HG03571 (cell line): ENCODE measurements at regions not wholly inside any gene's neighbourhood (a gene's known extent, or its start where the extent isn't known, plus 50 kb on each side); places are given as distances from the start of the nearest gene placed in this dataset.

Experiments used
- ATAC-seq: cut with Tn5 transposase; IDR thresholded peaks from one replicate; pipeline ENCODE4 v1.9.1; 2021; ENCODE audit not compliant: unreplicated experiment

GRCh38 chr3:194003114-194004057 is 132.6 kb upstream of the HES1 start:
- ATAC-seq, result peak; percentile 60

DNA sequence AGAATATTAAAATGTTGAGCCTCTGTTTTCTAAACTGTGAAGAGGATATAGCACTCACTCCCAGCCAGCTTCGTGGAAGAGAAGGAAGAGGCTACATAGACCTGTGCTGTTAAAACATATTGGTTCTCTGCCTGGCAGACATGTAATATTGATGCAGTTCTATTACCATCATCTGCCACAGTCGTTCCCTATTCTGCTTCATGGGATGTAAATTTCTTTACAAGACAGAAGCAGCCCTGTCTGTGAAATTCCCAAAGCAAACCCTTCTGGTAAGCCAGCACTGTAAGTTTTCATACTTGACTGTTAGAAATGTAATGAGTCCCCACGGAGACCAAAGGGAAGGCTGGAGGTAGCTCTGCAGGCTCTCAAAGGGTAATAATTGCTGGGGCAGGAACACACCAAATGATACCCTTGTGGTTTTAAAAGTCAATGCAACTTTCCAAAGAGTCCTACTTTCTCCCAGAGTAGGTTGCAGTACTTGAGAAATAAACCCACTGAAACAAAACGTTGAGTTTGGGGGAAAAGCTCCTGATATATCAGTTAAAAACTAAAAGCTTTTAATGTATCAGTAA is 129.9 kb upstream of the HES1 start:
- no peak for ATAC-seq

DNA sequence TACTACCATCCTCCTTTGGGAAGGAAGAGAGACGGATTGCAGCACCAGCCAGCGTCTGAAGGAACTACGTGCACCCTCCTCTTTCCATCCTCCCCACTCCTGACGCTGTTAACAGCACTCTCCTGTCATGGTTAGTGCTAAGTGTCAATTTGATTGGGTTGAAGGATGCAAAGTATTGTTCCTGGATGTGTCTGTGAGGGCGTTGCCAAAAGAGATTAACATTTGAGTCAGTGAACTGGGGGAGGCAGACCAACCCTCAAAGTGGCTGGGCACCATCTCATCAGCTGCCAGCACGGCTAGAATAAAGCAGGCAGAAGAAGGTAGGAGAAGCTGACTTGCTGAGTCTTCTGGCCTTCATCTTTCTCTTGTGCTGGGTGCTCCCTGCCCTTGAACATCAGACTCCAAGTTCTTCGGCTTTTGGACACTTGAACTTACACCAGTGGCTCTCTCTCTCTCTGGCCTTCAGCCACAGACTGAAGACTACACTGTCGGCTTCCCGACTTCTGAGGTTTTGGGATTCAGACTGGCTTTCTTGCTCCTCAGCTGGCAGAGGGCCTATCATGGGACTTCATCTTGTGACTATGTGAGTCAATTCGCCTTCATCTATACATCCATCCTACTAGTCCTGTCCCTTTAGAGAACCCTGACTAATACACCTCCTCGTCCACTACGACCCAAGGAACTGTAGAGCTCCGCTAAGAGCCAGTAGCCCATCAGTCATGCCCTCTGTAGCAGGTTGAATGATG is 128.2 kb upstream of the HES1 start:
- no peak for ATAC-seq

- ATAC-seq, result no peak
These were observed 126.9 kb upstream of the HES1 start for GRCh38 chr3:194009019-194009418.

GRCh38 chr3:194009892-194010533 is 125.9 kb upstream of the HES1 start:
- ATAC-seq, result no peak

- ATAC-seq, result no peak
These were observed 124.1 kb upstream of the HES1 start for GRCh38 chr3:194011807-194012206.

GRCh38 chr3:194013928-194014327 is 122.0 kb upstream of the HES1 start:
- ATAC-seq, result no peak

GRCh38 chr3:194014756-194015155 is 121.2 kb upstream of the HES1 start:
- no peak for ATAC-seq

- ATAC-seq, result no peak
These were observed 116.4 kb upstream of the HES1 start for GRCh38 chr3:194019398-194020165.

- no peak for ATAC-seq
These were observed 113.9 kb upstream of the HES1 start for GRCh38 chr3:194022052-194022451.

DNA sequence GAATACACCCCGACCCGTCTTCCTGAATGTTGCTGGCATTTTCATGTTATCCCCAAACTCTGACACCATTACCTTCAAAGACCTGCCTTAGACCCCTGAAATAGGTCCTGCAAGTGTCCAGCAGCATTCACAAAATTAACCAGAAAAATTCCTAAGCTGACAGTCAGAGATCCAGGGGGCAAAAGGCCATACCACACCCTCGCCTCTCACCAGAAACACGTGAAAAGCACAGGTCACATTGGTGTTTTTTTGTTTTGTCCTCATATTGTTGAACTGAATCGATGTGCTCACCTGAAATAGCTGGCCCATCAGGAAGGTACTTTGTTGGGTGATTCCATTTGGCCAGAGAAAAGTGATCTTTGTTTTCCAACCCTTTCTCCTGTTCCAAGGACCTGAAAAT is 113.1 kb upstream of the HES1 start:
- no peak for ATAC-seq

DNA sequence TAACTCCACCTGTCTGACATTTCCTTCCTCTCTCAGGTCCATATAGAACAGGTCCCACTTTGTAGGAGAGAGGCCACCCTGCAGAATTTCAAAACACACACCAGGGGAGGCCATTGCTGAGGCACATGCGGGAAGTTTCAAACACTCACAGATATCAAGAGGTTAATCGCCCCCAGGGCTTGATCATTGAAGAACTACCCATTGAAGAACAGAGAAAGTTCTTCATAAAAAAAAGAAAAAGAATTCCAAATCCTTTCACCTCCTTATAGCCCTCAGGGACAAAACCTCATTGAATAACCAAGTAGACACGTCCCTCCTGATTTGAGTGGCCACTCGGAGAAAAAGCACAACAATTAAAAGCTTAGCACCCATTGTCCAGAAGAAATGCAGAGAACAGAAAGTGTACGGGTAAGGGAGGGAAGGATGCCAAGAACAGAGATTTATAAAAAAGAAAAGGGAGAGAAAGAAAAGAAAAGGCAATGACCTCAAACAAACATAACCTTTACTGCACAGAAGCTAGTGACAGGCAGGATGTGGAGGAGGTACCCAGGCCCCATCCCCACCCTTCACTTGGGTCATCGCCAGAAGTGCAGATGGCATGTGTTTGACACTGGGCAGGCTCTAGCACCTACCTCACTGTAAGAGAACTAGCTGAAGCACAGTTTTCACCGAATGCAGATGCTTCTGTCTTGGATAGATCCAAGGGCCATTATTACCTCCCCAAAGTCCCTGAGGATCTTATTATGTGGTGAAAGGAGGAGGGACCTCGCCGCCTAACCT is 112.3 kb upstream of the HES1 start:
- ATAC-seq, result no peak

DNA sequence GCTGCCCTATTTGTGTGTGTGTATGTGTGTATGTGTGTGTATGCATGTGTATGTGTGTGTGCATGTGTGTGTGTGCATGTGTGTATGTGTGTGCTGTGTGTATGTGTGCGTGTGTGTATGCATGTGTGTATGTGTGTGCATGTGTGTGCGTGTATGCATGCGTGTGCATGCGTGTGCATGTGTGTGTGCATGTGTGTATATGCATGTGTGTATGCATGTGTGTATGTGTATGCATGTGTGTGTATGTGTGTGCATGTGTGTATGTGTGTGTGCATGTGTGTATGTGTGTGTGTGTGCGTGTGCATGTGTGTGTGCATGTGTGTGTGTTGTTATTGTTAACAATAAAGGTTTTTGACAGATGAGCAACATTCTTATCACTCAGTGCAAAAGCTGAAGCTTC is 110.8 kb upstream of the HES1 start:
- no peak for ATAC-seq

- ATAC-seq, result no peak
These were observed 110.0 kb upstream of the HES1 start for GRCh38 chr3:194025951-194026350.

- ATAC-seq, result no peak
These were observed 107.4 kb upstream of the HES1 start for GRCh38 chr3:194028434-194029004.

GRCh38 chr3:194029846-194030245 is 106.1 kb upstream of the HES1 start:
- no peak for ATAC-seq

- no peak for ATAC-seq
These were observed 105.6 kb upstream of the HES1 start for GRCh38 chr3:194030372-194030771.

- ATAC-seq, result no peak
These were observed 104.6 kb upstream of the HES1 start for GRCh38 chr3:194031349-194031748.

DNA sequence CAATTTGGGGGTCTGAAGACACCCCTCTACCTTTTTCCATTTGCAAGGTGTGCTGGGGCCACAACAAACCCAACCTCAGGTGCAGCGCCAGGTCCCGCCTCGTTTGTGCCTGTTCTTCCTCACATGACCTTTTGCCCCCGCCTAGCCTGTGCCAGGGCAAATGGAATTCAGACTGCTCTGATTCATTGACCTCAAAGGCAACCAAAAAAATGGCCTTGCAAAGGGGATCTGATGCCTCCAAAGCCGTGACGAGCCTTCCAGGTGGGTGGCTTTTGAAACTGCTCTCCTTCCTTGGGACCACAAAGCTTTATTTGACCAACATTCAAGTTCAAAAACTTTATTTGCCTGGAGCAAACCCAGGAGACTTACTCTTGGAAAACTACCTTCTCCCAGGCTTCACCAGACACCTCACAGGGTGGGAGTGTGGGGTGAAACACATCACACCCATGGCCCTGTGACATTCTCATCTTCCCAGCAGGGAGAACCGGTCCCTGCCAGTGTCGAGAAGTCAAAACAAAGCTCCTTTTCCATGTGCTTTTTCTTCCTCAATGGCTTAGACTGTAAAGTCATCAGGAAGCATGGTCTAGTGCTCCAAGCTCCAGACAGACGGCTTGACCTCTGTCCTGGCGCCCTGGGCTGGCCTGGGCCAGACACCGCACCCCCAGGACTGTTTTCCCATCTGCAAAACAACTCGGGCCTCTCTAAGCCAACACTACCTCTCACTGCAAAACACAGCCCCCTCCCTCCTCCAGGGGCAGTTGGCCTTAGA is 103.9 kb upstream of the HES1 start:
- no peak for ATAC-seq
